NCI-H2227 (cell line): ENCODE measurements at regions not wholly inside any gene's neighbourhood (a gene's known extent, or its start where the extent isn't known, plus 50 kb on each side); places are given as distances from the start of the nearest gene placed in this dataset.
"Not testable (repeated sequence)": the region's sequence is repeated elsewhere in the genome, so short reads cannot be mapped to it uniquely, and the experiment has no call there.

ENCODE experiments used
- DNase-seq: peaks from one replicate; lab custom pipeline; 2025; ENCODE audit not compliant: unreplicated experiment; lab: John Stamatoyannopoulos, UW

- DNase-seq, result no peak
Measured at GRCh38 chr13:110010404-110011138, 224.2 kb upstream of the IRS2 start.

- DNase-seq, result no peak
Measured at GRCh38 chr13:110008816-110009215, 222.4 kb upstream of the IRS2 start.

- no peak for DNase-seq
Measured at GRCh38 chr13:110006304-110006703, 219.9 kb upstream of the IRS2 start.

- DNase-seq, result no peak
Measured at GRCh38 chr13:110005563-110005962, 219.2 kb upstream of the IRS2 start.

GRCh38 chr13:110004814-110005213, 218.4 kb upstream of the IRS2 start:
- DNase-seq, result no peak

- no peak for DNase-seq
Measured at GRCh38 chr13:110001670-110002275, 215.4 kb upstream of the IRS2 start.

- DNase-seq, result no peak
Measured at GRCh38 chr13:110000534-110001345, 214.4 kb upstream of the IRS2 start.

GRCh38 chr13:109999659-110000533, 213.5 kb upstream of the IRS2 start:
- no peak for DNase-seq

GRCh38 chr13:109998684-109999533, 212.5 kb upstream of the IRS2 start:
- DNase-seq, result no peak

- DNase-seq, result no peak
Measured at GRCh38 chr13:109998037-109998436, 211.7 kb upstream of the IRS2 start.

- not testable (repeated sequence) for DNase-seq
Measured at GRCh38 chr13:109997056-109997595, 210.7 kb upstream of the IRS2 start.

- no peak for DNase-seq
Measured at GRCh38 chr13:109996404-109996960, 210.1 kb upstream of the IRS2 start.

GRCh38 chr13:109995578-109995977, 209.2 kb upstream of the IRS2 start:
- no peak for DNase-seq

- no peak for DNase-seq
Measured at GRCh38 chr13:109990296-109990695, 203.9 kb upstream of the IRS2 start.

GRCh38 chr13:109989686-109990085, 203.3 kb upstream of the IRS2 start:
- DNase-seq, result no peak

- no peak for DNase-seq
Measured at GRCh38 chr13:109989155-109989554, 202.8 kb upstream of the IRS2 start.

- DNase-seq, result no peak
Measured at GRCh38 chr13:109986851-109987250, 200.5 kb upstream of the IRS2 start.

- DNase-seq, result no peak
Measured at GRCh38 chr13:109985871-109986450, 199.6 kb upstream of the IRS2 start.

- no peak for DNase-seq
Measured at GRCh38 chr13:109983447-109983846, 197.1 kb upstream of the IRS2 start.
